ENCODE measurements at regions not wholly inside any gene's neighbourhood (a gene's known extent, or its start where the extent isn't known, plus 50 kb on each side); places are given as distances from the start of the nearest gene placed in this dataset.

GRCh38 chr2:217269701-217270484 lies 410.0 kb upstream of the TNP1 start:
- Mint-ChIP-seq H3K4me3 (no peak overlapping the region), H3K4me1 (no peaks in the 10 kb centered on the region), H3K27me3 (peaks cover 0 to 22% of the 10 kb centered on the region in 2 donors), H3K27ac (no peak overlapping the region), H3K9me3 (peaks cover 0 to 9% (median 3%) of the 10 kb centered on the region in 3 donors), H3K36me3 (no peaks in the 10 kb centered on the region)
- H3K9me3 ChIP-seq, result no peaks in the 10 kb centered on the region
- H3K4me1 ChIP-seq (ENCODE audit: control insufficient read depth in 1 of 2, extremely low read depth in 1 of 2, insufficient read depth in 2 of 2, low read length in 2 of 2), result no peaks in the 10 kb centered on the region
- 20% methylated on average over 1 of the region's 8 CpGs for WGBS (ENCODE audit: insufficient coverage)
- H3K27ac ChIP-seq (ENCODE audit: low read length), result no peak overlapping the region
- no peaks in the 10 kb centered on the region for H3K36me3 ChIP-seq (ENCODE audit: control insufficient read depth in 2 of 2, extremely low read depth in 1 of 2, insufficient read depth in 1 of 2, low read length in 1 of 2)
- peaks cover 0 to 8% of the 10 kb centered on the region in 2 experiments for H3K27me3 ChIP-seq (replicated peaks in 1 of 2; ENCODE audit: control insufficient read depth in 2 of 2, extremely low read depth in 1 of 2, insufficient read depth in 2 of 2, low read length in 1 of 2)
- ChIA-PET POLR2A (no interaction called here), CTCF (interaction anchor here in 1 of 2 donors (0.6 kb wide), 1 partner anchor 639 kb away, joined by 6 read pairs; no protein-coding TSS in a partner anchor)
- DNase-seq (no peak), ATAC-seq (replicated peaks in 1 of 4) (no peak)
- H3K4me3 ChIP-seq (ENCODE audit: control insufficient read depth in 1 of 2, extremely low read depth in 1 of 2, low read length in 1 of 2), result no peak overlapping the region

DNA sequence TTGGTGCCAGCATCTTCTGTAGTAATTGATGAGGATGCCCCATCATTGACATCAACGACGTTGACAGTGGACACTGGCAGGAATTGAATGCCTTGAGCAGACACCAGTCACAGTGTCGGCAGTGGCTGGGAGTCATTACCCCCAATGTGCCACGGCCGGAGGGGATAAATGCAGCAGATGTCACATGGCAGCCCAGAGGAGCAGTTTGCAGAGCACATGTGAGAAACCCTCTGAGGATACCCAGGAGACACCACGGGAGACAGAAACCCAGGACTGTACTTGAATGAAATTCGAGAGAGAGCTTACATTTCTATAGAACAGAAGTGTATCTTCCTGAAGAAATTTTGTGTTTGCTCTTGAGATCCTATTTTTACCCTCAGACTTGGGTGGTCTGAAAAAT lies 409.1 kb upstream of the TNP1 start:
- Histone ChIP-seq H3K27me3 (replicated peaks in 1 of 2; ENCODE audit: control insufficient read depth in 2 of 2, extremely low read depth in 1 of 2, insufficient read depth in 2 of 2, low read length in 1 of 2) (peaks cover 0 to 8% of the 10 kb centered on the region in 2 experiments), H3K4me3 (ENCODE audit: control insufficient read depth in 1 of 2, extremely low read depth in 1 of 2, low read length in 1 of 2) (no peak overlapping the region), H3K9me3 (no peaks in the 10 kb centered on the region), H3K4me1 (ENCODE audit: control insufficient read depth in 1 of 2, extremely low read depth in 1 of 2, insufficient read depth in 2 of 2, low read length in 2 of 2) (no peaks in the 10 kb centered on the region), H3K27ac (ENCODE audit: low read length) (no peak overlapping the region), H3K36me3 (ENCODE audit: control insufficient read depth in 2 of 2, extremely low read depth in 1 of 2, insufficient read depth in 1 of 2, low read length in 1 of 2) (no peaks in the 10 kb centered on the region)
- Mint-ChIP-seq H3K27me3 (peaks cover 0 to 22% of the 10 kb centered on the region in 2 donors), H3K4me1 (no peaks in the 10 kb centered on the region), H3K9me3 (peaks cover 0 to 9% (median 3%) of the 10 kb centered on the region in 3 donors), H3K4me3 (no peak overlapping the region), H3K36me3 (no peaks in the 10 kb centered on the region), H3K27ac (no peak overlapping the region)
- WGBS (ENCODE audit: insufficient coverage), result 90% methylated on average over 5 of the region's 7 CpGs
- ATAC-seq (replicated peaks in 1 of 4), result no peak
- CTCF ChIA-PET, result no interaction called here
- POLR2A ChIA-PET, result no interaction called here
- DNase-seq, result no peak

GRCh38 chr2:217267758-217268157 lies 407.9 kb upstream of the TNP1 start:
- H3K4me1 Mint-ChIP-seq, result no peaks in the 10 kb centered on the region
- no peak for DNase-seq
- peaks cover 0 to 22% of the 10 kb centered on the region in 2 donors for H3K27me3 Mint-ChIP-seq
- H3K4me3 Mint-ChIP-seq, result no peak overlapping the region
- ChIA-PET POLR2A (no interaction called here), CTCF (no interaction called here)
- no peak overlapping the region for H3K27ac ChIP-seq (ENCODE audit: low read length)
- ATAC-seq (replicated peaks in 1 of 4), result no peak
- no peaks in the 10 kb centered on the region for H3K36me3 ChIP-seq (ENCODE audit: control insufficient read depth in 2 of 2, extremely low read depth in 1 of 2, insufficient read depth in 1 of 2, low read length in 1 of 2)
- WGBS (ENCODE audit: insufficient coverage), result no CpG with 5 or more reads among the region's 1 CpG
- H3K4me3 ChIP-seq (ENCODE audit: control insufficient read depth in 1 of 2, extremely low read depth in 1 of 2, low read length in 1 of 2), result no peak overlapping the region
- no peaks in the 10 kb centered on the region for H3K4me1 ChIP-seq (ENCODE audit: control insufficient read depth in 1 of 2, extremely low read depth in 1 of 2, insufficient read depth in 2 of 2, low read length in 2 of 2)
- no peak overlapping the region for H3K27ac Mint-ChIP-seq
- peaks cover 0 to 9% (median 3%) of the 10 kb centered on the region in 3 donors for H3K9me3 Mint-ChIP-seq
- H3K36me3 Mint-ChIP-seq, result no peaks in the 10 kb centered on the region
- H3K27me3 ChIP-seq (replicated peaks in 1 of 2; ENCODE audit: control insufficient read depth in 2 of 2, extremely low read depth in 1 of 2, insufficient read depth in 2 of 2, low read length in 1 of 2), result peaks cover 0 to 8% of the 10 kb centered on the region in 2 experiments
- H3K9me3 ChIP-seq, result no peaks in the 10 kb centered on the region

- Mint-ChIP-seq H3K9me3 (peaks cover 0 to 9% (median 3%) of the 10 kb centered on the region in 3 donors), H3K4me3 (no peak overlapping the region), H3K27me3 (peaks cover 0 to 4% of the 10 kb centered on the region in 2 donors), H3K36me3 (no peaks in the 10 kb centered on the region), H3K4me1 (no peaks in the 10 kb centered on the region), H3K27ac (no peak overlapping the region)
- no peak overlapping the region for H3K27ac ChIP-seq (ENCODE audit: low read length)
- H3K36me3 ChIP-seq (ENCODE audit: control insufficient read depth in 2 of 2, extremely low read depth in 1 of 2, insufficient read depth in 1 of 2, low read length in 1 of 2), result no peaks in the 10 kb centered on the region
- H3K4me3 ChIP-seq (ENCODE audit: control insufficient read depth in 1 of 2, extremely low read depth in 1 of 2, low read length in 1 of 2), result no peak overlapping the region
- H3K9me3 ChIP-seq, result no peaks in the 10 kb centered on the region
- ChIA-PET POLR2A (no interaction called here), CTCF (no interaction called here)
- WGBS (ENCODE audit: insufficient coverage), result no CpG with 5 or more reads among the region's 3 CpGs
- DNase-seq (no peak), ATAC-seq (replicated peaks in 1 of 4) (no peak)
- no peaks in the 10 kb centered on the region for H3K27me3 ChIP-seq (replicated peaks in 1 of 2; ENCODE audit: control insufficient read depth in 2 of 2, extremely low read depth in 1 of 2, insufficient read depth in 2 of 2, low read length in 1 of 2)
- H3K4me1 ChIP-seq (ENCODE audit: control insufficient read depth in 1 of 2, extremely low read depth in 1 of 2, insufficient read depth in 2 of 2, low read length in 2 of 2), result no peaks in the 10 kb centered on the region
Observed at GRCh38 chr2:217263756-217264155, 403.9 kb upstream of the TNP1 start.

GRCh38 chr2:217262911-217263310 lies 403.0 kb upstream of the TNP1 start:
- Mint-ChIP-seq H3K27me3 (peaks cover 0 to 4% of the 10 kb centered on the region in 2 donors), H3K27ac (no peak overlapping the region), H3K4me1 (no peaks in the 10 kb centered on the region), H3K36me3 (no peaks in the 10 kb centered on the region), H3K9me3 (peaks cover 0 to 7% (median 3%) of the 10 kb centered on the region in 3 donors), H3K4me3 (no peak overlapping the region)
- ChIA-PET CTCF (no interaction called here), POLR2A (no interaction called here)
- ATAC-seq (replicated peaks in 1 of 4) (no peak), DNase-seq (no peak)
- Histone ChIP-seq H3K27me3 (replicated peaks in 1 of 2; ENCODE audit: control insufficient read depth in 2 of 2, extremely low read depth in 1 of 2, insufficient read depth in 2 of 2, low read length in 1 of 2) (no peaks in the 10 kb centered on the region), H3K27ac (ENCODE audit: low read length) (no peak overlapping the region), H3K4me1 (ENCODE audit: control insufficient read depth in 1 of 2, extremely low read depth in 1 of 2, insufficient read depth in 2 of 2, low read length in 2 of 2) (no peaks in the 10 kb centered on the region), H3K4me3 (ENCODE audit: control insufficient read depth in 1 of 2, extremely low read depth in 1 of 2, low read length in 1 of 2) (no peak overlapping the region), H3K36me3 (ENCODE audit: control insufficient read depth in 2 of 2, extremely low read depth in 1 of 2, insufficient read depth in 1 of 2, low read length in 1 of 2) (no peaks in the 10 kb centered on the region), H3K9me3 (no peaks in the 10 kb centered on the region)
- WGBS (ENCODE audit: insufficient coverage), result 33% methylated on average over 1 of the region's 2 CpGs

DNA sequence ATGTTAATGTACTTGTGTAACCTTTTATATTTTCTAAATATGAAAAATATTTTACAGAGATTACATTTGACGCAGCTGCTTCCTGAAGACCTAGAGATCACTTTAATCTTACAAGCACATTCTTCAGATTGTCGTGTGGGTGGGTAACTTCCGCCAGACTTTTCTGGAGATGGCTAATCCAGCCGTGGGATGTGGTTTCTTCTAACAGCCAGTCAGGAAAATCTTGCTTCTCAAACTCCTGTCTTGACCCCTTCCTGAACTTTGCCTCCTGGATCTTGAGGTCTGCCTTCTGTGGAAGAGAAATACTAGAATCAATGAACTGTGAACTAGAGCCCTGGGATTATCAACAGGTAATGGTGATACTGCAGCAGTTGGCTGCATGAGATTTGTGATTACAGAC lies 401.6 kb upstream of the TNP1 start:
- DNase-seq, result no peak
- Mint-ChIP-seq H3K27ac (no peak overlapping the region), H3K9me3 (peaks cover 0 to 4% (median 3%) of the 10 kb centered on the region in 3 donors), H3K4me1 (no peaks in the 10 kb centered on the region), H3K36me3 (no peaks in the 10 kb centered on the region), H3K27me3 (peaks cover 0 to 4% of the 10 kb centered on the region in 2 donors), H3K4me3 (no peak overlapping the region)
- no peaks in the 10 kb centered on the region for H3K27me3 ChIP-seq (replicated peaks in 1 of 2; ENCODE audit: control insufficient read depth in 2 of 2, extremely low read depth in 1 of 2, insufficient read depth in 2 of 2, low read length in 1 of 2)
- ATAC-seq (replicated peaks in 1 of 4), result no peak
- CTCF ChIA-PET, result interaction anchor here in 1 of 2 donors (0.6 kb wide), 1 partner anchor 1092 kb away, joined by 3 read pairs; no protein-coding TSS in a partner anchor
- no peaks in the 10 kb centered on the region for H3K36me3 ChIP-seq (ENCODE audit: control insufficient read depth in 2 of 2, extremely low read depth in 1 of 2, insufficient read depth in 1 of 2, low read length in 1 of 2)
- no CpG with 5 or more reads among the region's 4 CpGs for WGBS (ENCODE audit: insufficient coverage)
- POLR2A ChIA-PET, result no interaction called here
- no peak overlapping the region for H3K27ac ChIP-seq (ENCODE audit: low read length)
- no peaks in the 10 kb centered on the region for H3K9me3 ChIP-seq
- H3K4me1 ChIP-seq (ENCODE audit: control insufficient read depth in 1 of 2, extremely low read depth in 1 of 2, insufficient read depth in 2 of 2, low read length in 2 of 2), result no peaks in the 10 kb centered on the region
- no peak overlapping the region for H3K4me3 ChIP-seq (ENCODE audit: control insufficient read depth in 1 of 2, extremely low read depth in 1 of 2, low read length in 1 of 2)
